ENCODE measurements at regions not wholly inside any gene's neighbourhood (a gene's known extent, or its start where the extent isn't known, plus 50 kb on each side); places are given as distances from the start of the nearest gene placed in this dataset.

DNA sequence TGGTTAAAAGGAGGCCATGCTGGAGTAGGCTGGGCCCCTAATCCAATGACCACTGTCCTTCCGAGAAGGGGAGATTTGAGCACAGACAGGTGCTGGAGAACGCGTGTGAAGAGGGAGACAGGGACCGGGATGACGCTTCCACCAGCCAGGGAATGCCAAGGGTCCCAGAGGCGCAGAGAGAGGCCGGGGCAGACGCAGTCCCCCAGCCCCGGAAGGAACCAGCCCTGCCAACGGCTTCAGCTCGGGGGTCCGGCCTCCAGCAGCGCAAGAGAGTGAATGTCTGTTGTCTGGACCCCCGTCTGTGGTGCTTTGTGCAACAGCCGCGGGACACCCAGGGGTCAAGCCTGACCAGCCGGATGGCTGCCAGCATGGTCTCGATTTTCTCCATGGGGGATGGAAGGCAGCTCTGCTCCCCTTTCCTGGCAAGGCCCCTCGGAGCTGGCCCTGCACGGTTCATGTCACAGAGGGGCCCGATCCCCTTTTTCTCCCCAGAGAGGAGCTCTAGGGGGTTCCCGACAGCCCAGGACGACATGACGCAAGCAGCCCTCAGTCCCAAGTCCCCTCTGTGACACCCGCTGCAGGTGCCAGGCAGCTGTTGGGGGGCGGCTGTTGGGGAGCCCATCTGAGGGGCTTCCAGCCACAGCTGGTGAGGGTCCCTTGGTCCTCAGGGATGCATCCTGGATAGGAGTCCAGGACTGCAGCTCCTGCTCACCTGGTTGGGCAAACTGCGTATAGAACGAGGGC is 73.5 kb downstream of the SIK1 start:
- no peak for DNase-seq (ENCODE audit: low spot score)
- no peak for TF ChIP-seq CTCF (IDR thresholded peaks at IDR 0.05; ENCODE audit: extremely low read depth, missing control alignments)

GRCh38 chr21:43352568-43353281 is 74.2 kb downstream of the SIK1 start:
- TF ChIP-seq CTCF (IDR thresholded peaks at IDR 0.05; ENCODE audit: extremely low read depth, missing control alignments), result no peak
- DNase-seq (ENCODE audit: low spot score), result peak; percentile 95

DNA sequence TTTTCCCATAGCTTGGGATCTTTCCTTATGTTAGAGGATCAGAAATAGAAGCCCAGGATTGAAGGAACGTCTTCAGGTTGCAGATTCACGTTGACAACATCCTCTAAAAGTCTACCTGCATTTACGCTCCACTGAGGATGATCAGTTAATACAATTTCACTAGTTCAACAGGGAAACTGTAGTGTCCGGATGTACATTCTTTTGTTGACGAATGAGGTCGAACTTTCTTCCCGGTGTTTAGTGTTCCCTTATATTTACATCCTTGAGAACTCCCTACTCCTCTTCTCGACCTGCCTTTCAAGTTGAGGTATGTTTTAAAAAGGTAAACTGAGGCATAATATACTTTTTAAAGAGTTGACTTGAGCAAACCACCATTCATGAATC is 74.8 kb downstream of the SIK1 start:
- no peak for DNase-seq (ENCODE audit: low spot score)
- TF ChIP-seq CTCF (IDR thresholded peaks at IDR 0.05; ENCODE audit: extremely low read depth, missing control alignments), result no peak

- TF ChIP-seq CTCF (IDR thresholded peaks at IDR 0.05; ENCODE audit: extremely low read depth, missing control alignments), result no peak
- DNase-seq (ENCODE audit: low spot score), result no peak
Observed at GRCh38 chr21:43351501-43352153, 75.3 kb downstream of the SIK1 start.

DNA sequence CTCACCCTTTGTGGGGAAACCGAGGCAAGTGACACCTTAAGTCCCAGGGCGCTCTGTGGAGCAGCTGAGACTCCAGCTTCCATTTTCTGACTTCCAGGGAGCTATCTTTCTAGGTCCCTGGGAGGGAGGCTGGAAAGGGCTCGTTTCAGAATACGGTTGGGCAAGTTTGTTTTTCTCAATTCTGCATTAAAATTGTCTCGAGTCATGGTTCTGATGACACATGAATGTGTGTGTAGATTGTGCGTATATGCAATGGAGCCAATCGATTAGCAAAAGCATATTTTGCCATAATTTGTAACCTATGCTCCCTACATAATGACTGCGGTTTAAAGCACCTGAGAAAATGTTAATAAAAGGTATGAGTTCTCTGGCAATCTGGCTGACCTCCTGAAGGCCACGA is 77.3 kb downstream of the SIK1 start:
- no peak for DNase-seq (ENCODE audit: low spot score)
- no peak for TF ChIP-seq CTCF (IDR thresholded peaks at IDR 0.05; ENCODE audit: extremely low read depth, missing control alignments)

- no peak for TF ChIP-seq CTCF (IDR thresholded peaks at IDR 0.05; ENCODE audit: extremely low read depth, missing control alignments)
- DNase-seq (ENCODE audit: low spot score), result no peak
Observed at GRCh38 chr21:43348801-43349261, 78.1 kb downstream of the SIK1 start.
